ENCODE measurements at regions not wholly inside any gene's neighbourhood (a gene's known extent, or its start where the extent isn't known, plus 50 kb on each side); places are given as distances from the start of the nearest gene placed in this dataset.

GRCh38 chr2:239831861-239832489 is 193.2 kb downstream of the NDUFA10 start:
- H3K27me3 Mint-ChIP-seq (ENCODE audit: low read depth in 2 of 2), result peaks cover 0 to 15% of the 10 kb centered on the region in 2 donors
- no peaks in the 10 kb centered on the region for H3K36me3 Mint-ChIP-seq
- no peaks in the 10 kb centered on the region for H3K36me3 ChIP-seq (ENCODE audit: control insufficient read depth, insufficient read depth, low read length)
- H3K27me3 ChIP-seq (ENCODE audit: control insufficient read depth, insufficient read depth, low read length), result no peaks in the 10 kb centered on the region
- H3K27ac Mint-ChIP-seq, result no peak overlapping the region
- no peaks in the 10 kb centered on the region for H3K4me1 Mint-ChIP-seq
- no peak for TF ChIP-seq CTCF (IDR thresholded peaks at IDR 0.05)
- DNase-seq (peak in 1 of 2 donors; percentile 4), ATAC-seq (no peak)
- H3K4me1 ChIP-seq (ENCODE audit: control insufficient read depth, insufficient read depth, low read length), result no peaks in the 10 kb centered on the region
- H3K4me3 ChIP-seq (ENCODE audit: low read length), result no peak overlapping the region
- H3K9me3 Mint-ChIP-seq, result peaks cover 0 to 2% of the 10 kb centered on the region in 2 donors
- intact Hi-C loops (cut with micrococcal nuclease), result no loop called here
- no peak overlapping the region for H3K27ac ChIP-seq (ENCODE audit: low read length)
- WGBS (ENCODE audit: insufficient coverage), result 89% methylated on average over 4 of the region's 4 CpGs
- no peaks in the 10 kb centered on the region for H3K9me3 ChIP-seq (ENCODE audit: control insufficient read depth, insufficient read depth, low read length)
- H3K4me3 Mint-ChIP-seq, result no peak overlapping the region

GRCh38 chr2:239831001-239831731 is 194.0 kb downstream of the NDUFA10 start:
- H3K4me3 ChIP-seq (ENCODE audit: low read length), result no peak overlapping the region
- Mint-ChIP-seq H3K9me3 (peaks cover 0 to 2% of the 10 kb centered on the region in 2 donors), H3K4me3 (no peak overlapping the region), H3K27ac (no peak overlapping the region), H3K4me1 (no peaks in the 10 kb centered on the region), H3K27me3 (ENCODE audit: low read depth in 2 of 2) (peaks cover 0 to 13% of the 10 kb centered on the region in 2 donors), H3K36me3 (no peaks in the 10 kb centered on the region)
- no peak overlapping the region for H3K27ac ChIP-seq (ENCODE audit: low read length)
- H3K27me3 ChIP-seq (ENCODE audit: control insufficient read depth, insufficient read depth, low read length), result no peaks in the 10 kb centered on the region
- H3K4me1 ChIP-seq (ENCODE audit: control insufficient read depth, insufficient read depth, low read length), result no peaks in the 10 kb centered on the region
- intact Hi-C loops (cut with micrococcal nuclease), result no loop called here
- H3K9me3 ChIP-seq (ENCODE audit: control insufficient read depth, insufficient read depth, low read length), result no peaks in the 10 kb centered on the region
- no peaks in the 10 kb centered on the region for H3K36me3 ChIP-seq (ENCODE audit: control insufficient read depth, insufficient read depth, low read length)
- ATAC-seq (no peak), DNase-seq (no peak)
- WGBS (ENCODE audit: insufficient coverage), result 85% methylated on average over 16 of the region's 16 CpGs
- TF ChIP-seq CTCF (IDR thresholded peaks at IDR 0.05), result no peak

GRCh38 chr2:239830121-239831000 is 194.8 kb downstream of the NDUFA10 start:
- Histone ChIP-seq H3K4me3 (ENCODE audit: low read length) (no peak overlapping the region), H3K36me3 (ENCODE audit: control insufficient read depth, insufficient read depth, low read length) (no peaks in the 10 kb centered on the region), H3K27ac (ENCODE audit: low read length) (no peak overlapping the region), H3K27me3 (ENCODE audit: control insufficient read depth, insufficient read depth, low read length) (no peaks in the 10 kb centered on the region), H3K9me3 (ENCODE audit: control insufficient read depth, insufficient read depth, low read length) (no peaks in the 10 kb centered on the region), H3K4me1 (ENCODE audit: control insufficient read depth, insufficient read depth, low read length) (no peaks in the 10 kb centered on the region)
- TF ChIP-seq CTCF (IDR thresholded peaks at IDR 0.05), result no peak
- Mint-ChIP-seq H3K36me3 (no peaks in the 10 kb centered on the region), H3K4me1 (no peaks in the 10 kb centered on the region), H3K27me3 (ENCODE audit: low read depth in 2 of 2) (peaks cover 0 to 13% of the 10 kb centered on the region in 2 donors), H3K4me3 (no peak overlapping the region), H3K27ac (no peak overlapping the region), H3K9me3 (no peaks in the 10 kb centered on the region)
- ATAC-seq (no peak), DNase-seq (peak in 1 of 2 donors; percentile 10)
- intact Hi-C loops (cut with micrococcal nuclease), result no loop called here
- 87% methylated on average over 9 of the region's 9 CpGs for WGBS (ENCODE audit: insufficient coverage)
